ENCODE measurements at regions not wholly inside any gene's neighbourhood (a gene's known extent, or its start where the extent isn't known, plus 50 kb on each side); places are given as distances from the start of the nearest gene placed in this dataset.

- Histone ChIP-seq H3K4me1 (ENCODE audit: insufficient read depth, insufficient read length) (no peaks in the 10 kb centered on the region), H3K36me3 (ENCODE audit: insufficient read depth, insufficient read length, low read length) (no peaks in the 10 kb centered on the region), H3K27me3 (ENCODE audit: insufficient read depth, insufficient read length) (no peaks in the 10 kb centered on the region), H3K9me3 (ENCODE audit: insufficient read depth, low read length) (no peaks in the 10 kb centered on the region), H3K9ac (ENCODE audit: insufficient read length, low read depth) (no peak overlapping the region), H3K4me3 (ENCODE audit: insufficient read length, low read depth) (no peak overlapping the region)
- no peak for DNase-seq (ENCODE audit: low read depth, low spot score)
- TF ChIP-seq SUZ12 (IDR thresholded peaks at IDR 0.05; ENCODE audit: extremely low read depth, insufficient read depth, insufficient read length) (no peak), YY1 (IDR thresholded peaks at IDR 0.05; ENCODE audit: insufficient read depth, insufficient read length) (no peak), ZNF274 (IDR thresholded peaks at IDR 0.05; ENCODE audit: low read depth, low read length) (no peak)
Observed at GRCh38 chr2:226050822-226051221, 651.3 kb downstream of the NYAP2 start.

- Histone ChIP-seq H3K27me3 (ENCODE audit: insufficient read depth, insufficient read length) (no peaks in the 10 kb centered on the region), H3K36me3 (ENCODE audit: insufficient read depth, insufficient read length, low read length) (no peaks in the 10 kb centered on the region), H3K4me1 (ENCODE audit: insufficient read depth, insufficient read length) (no peaks in the 10 kb centered on the region), H3K9me3 (ENCODE audit: insufficient read depth, low read length) (no peaks in the 10 kb centered on the region), H3K4me3 (ENCODE audit: insufficient read length, low read depth) (no peak overlapping the region), H3K9ac (ENCODE audit: insufficient read length, low read depth) (no peak overlapping the region)
- no peak for DNase-seq (ENCODE audit: low read depth, low spot score)
- TF ChIP-seq SUZ12 (IDR thresholded peaks at IDR 0.05; ENCODE audit: extremely low read depth, insufficient read depth, insufficient read length): no peak
- no peak for TF ChIP-seq ZNF274 (IDR thresholded peaks at IDR 0.05; ENCODE audit: low read depth, low read length)
- no peak for TF ChIP-seq YY1 (IDR thresholded peaks at IDR 0.05; ENCODE audit: insufficient read depth, insufficient read length)
Observed at GRCh38 chr2:226048611-226049010, 649.1 kb downstream of the NYAP2 start.

- no peak for DNase-seq (ENCODE audit: low read depth, low spot score)
- TF ChIP-seq YY1 (IDR thresholded peaks at IDR 0.05; ENCODE audit: insufficient read depth, insufficient read length): no peak
- Histone ChIP-seq H3K9ac (ENCODE audit: insufficient read length, low read depth) (no peak overlapping the region), H3K27me3 (ENCODE audit: insufficient read depth, insufficient read length) (no peaks in the 10 kb centered on the region), H3K9me3 (ENCODE audit: insufficient read depth, low read length) (no peaks in the 10 kb centered on the region), H3K4me3 (ENCODE audit: insufficient read length, low read depth) (no peak overlapping the region), H3K36me3 (ENCODE audit: insufficient read depth, insufficient read length, low read length) (no peaks in the 10 kb centered on the region), H3K4me1 (ENCODE audit: insufficient read depth, insufficient read length) (no peaks in the 10 kb centered on the region)
Observed at GRCh38 chr2:226045080-226045479, 645.6 kb downstream of the NYAP2 start.

GRCh38 chr2:226040344-226040900 is 640.9 kb downstream of the NYAP2 start:
- Histone ChIP-seq H3K4me1 (ENCODE audit: insufficient read depth, insufficient read length) (no peaks in the 10 kb centered on the region), H3K9me3 (ENCODE audit: insufficient read depth, low read length) (no peaks in the 10 kb centered on the region), H3K4me3 (ENCODE audit: insufficient read length, low read depth) (no peak overlapping the region), H3K36me3 (ENCODE audit: insufficient read depth, insufficient read length, low read length) (no peaks in the 10 kb centered on the region), H3K27me3 (ENCODE audit: insufficient read depth, insufficient read length) (no peaks in the 10 kb centered on the region), H3K9ac (ENCODE audit: insufficient read length, low read depth) (no peak overlapping the region)
- no peak for TF ChIP-seq SUZ12 (IDR thresholded peaks at IDR 0.05; ENCODE audit: extremely low read depth, insufficient read depth, insufficient read length)
- DNase-seq (ENCODE audit: low read depth, low spot score): no peak

- peaks cover under 1% of the 10 kb centered on the region for H3K27me3 ChIP-seq (ENCODE audit: insufficient read depth, insufficient read length)
- no peak overlapping the region for H3K9ac ChIP-seq (ENCODE audit: insufficient read length, low read depth)
- no peaks in the 10 kb centered on the region for H3K36me3 ChIP-seq (ENCODE audit: insufficient read depth, insufficient read length, low read length)
- H3K4me3 ChIP-seq (ENCODE audit: insufficient read length, low read depth): no peak overlapping the region
- H3K4me1 ChIP-seq (ENCODE audit: insufficient read depth, insufficient read length): no peaks in the 10 kb centered on the region
- TF ChIP-seq ZNF274 (IDR thresholded peaks at IDR 0.05; ENCODE audit: low read depth, low read length): no peak
- TF ChIP-seq SUZ12 (IDR thresholded peaks at IDR 0.05; ENCODE audit: extremely low read depth, insufficient read depth, insufficient read length): no peak
- no peak for TF ChIP-seq YY1 (IDR thresholded peaks at IDR 0.05; ENCODE audit: insufficient read depth, insufficient read length)
- H3K9me3 ChIP-seq (ENCODE audit: insufficient read depth, low read length): no peaks in the 10 kb centered on the region
- DNase-seq (ENCODE audit: low read depth, low spot score): no peak
Observed at GRCh38 chr2:226037526-226037925, 638.0 kb downstream of the NYAP2 start.

GRCh38 chr2:226031647-226032501 is 632.4 kb downstream of the NYAP2 start:
- peak overlapping the region; percentile 51 for H3K9ac ChIP-seq (ENCODE audit: insufficient read length, low read depth)
- DNase-seq (ENCODE audit: low read depth, low spot score): no peak
- no peaks in the 10 kb centered on the region for H3K36me3 ChIP-seq (ENCODE audit: insufficient read depth, insufficient read length, low read length)
- no peaks in the 10 kb centered on the region for H3K9me3 ChIP-seq (ENCODE audit: insufficient read depth, low read length)
- peaks cover 5% of the 10 kb centered on the region for H3K4me1 ChIP-seq (ENCODE audit: insufficient read depth, insufficient read length)
- peak overlapping the region; percentile 48 for H3K4me3 ChIP-seq (ENCODE audit: insufficient read length, low read depth)
- peaks cover 8% of the 10 kb centered on the region for H3K27me3 ChIP-seq (ENCODE audit: insufficient read depth, insufficient read length)
- TF ChIP-seq ZNF274 (IDR thresholded peaks at IDR 0.05; ENCODE audit: low read depth, low read length) (no peak), YY1 (IDR thresholded peaks at IDR 0.05; ENCODE audit: insufficient read depth, insufficient read length) (no peak), SUZ12 (IDR thresholded peaks at IDR 0.05; ENCODE audit: extremely low read depth, insufficient read depth, insufficient read length) (no peak)

- no peaks in the 10 kb centered on the region for H3K9me3 ChIP-seq (ENCODE audit: insufficient read depth, low read length)
- H3K36me3 ChIP-seq (ENCODE audit: insufficient read depth, insufficient read length, low read length): no peaks in the 10 kb centered on the region
- DNase-seq (ENCODE audit: low read depth, low spot score): peak; percentile 82
- peaks cover 5% of the 10 kb centered on the region for H3K4me1 ChIP-seq (ENCODE audit: insufficient read depth, insufficient read length)
- peak overlapping the region; percentile 71 for H3K9ac ChIP-seq (ENCODE audit: insufficient read length, low read depth)
- TF ChIP-seq YY1 (IDR thresholded peaks at IDR 0.05; ENCODE audit: insufficient read depth, insufficient read length) (no peak), ZNF274 (IDR thresholded peaks at IDR 0.05; ENCODE audit: low read depth, low read length) (no peak), SUZ12 (IDR thresholded peaks at IDR 0.05; ENCODE audit: extremely low read depth, insufficient read depth, insufficient read length) (no peak)
- H3K27me3 ChIP-seq (ENCODE audit: insufficient read depth, insufficient read length): peaks cover 8% of the 10 kb centered on the region
- H3K4me3 ChIP-seq (ENCODE audit: insufficient read length, low read depth): peak overlapping the region; percentile 48
Observed at GRCh38 chr2:226030788-226031646, 631.5 kb downstream of the NYAP2 start.
